Stimulated activated naive CD4-positive, alpha-beta T cell (primary cell): ENCODE measurements at regions not wholly inside any gene's neighbourhood (a gene's known extent, or its start where the extent isn't known, plus 50 kb on each side); places are given as distances from the start of the nearest gene placed in this dataset.
A peak's percentile ranks its signal among the peaks of the same experiment; 100 is the strongest.

Source experiments
- DNase-seq, 6 experiments: peaks; one replicate each; lab custom pipeline; 2025; lab: John Stamatoyannopoulos, UW

- no peak for DNase-seq
Observed at GRCh38 chr2:136452528-136452927, 312.8 kb upstream of the THSD7B start.

GRCh38 chr2:136448986-136449780 lies 316.2 kb upstream of the THSD7B start:
- DNase-seq: no peak

- no peak for DNase-seq
Observed at GRCh38 chr2:136448432-136448831, 316.9 kb upstream of the THSD7B start.

- DNase-seq: no peak
Observed at GRCh38 chr2:136444323-136444722, 321.0 kb upstream of the THSD7B start.

- DNase-seq: no peak
Observed at GRCh38 chr2:136443661-136444060, 321.7 kb upstream of the THSD7B start.

- DNase-seq: no peak
Observed at GRCh38 chr2:136441979-136442714, 323.2 kb upstream of the THSD7B start.

- no peak for DNase-seq
Observed at GRCh38 chr2:136439064-136439676, 321.2 kb upstream of the CXCR4 start.

GRCh38 chr2:136437461-136437860 lies 319.5 kb upstream of the CXCR4 start:
- DNase-seq: no peak

GRCh38 chr2:136436936-136437335 lies 319.0 kb upstream of the CXCR4 start:
- no peak for DNase-seq

- no peak for DNase-seq
Observed at GRCh38 chr2:136434251-136434715, 316.3 kb upstream of the CXCR4 start.

- DNase-seq: no peak
Observed at GRCh38 chr2:136433261-136433660, 315.3 kb upstream of the CXCR4 start.

GRCh38 chr2:136424112-136424511 lies 306.2 kb upstream of the CXCR4 start:
- peak in 4 of 6 experiments; percentile 2 to 40 (median 17) for DNase-seq

GRCh38 chr2:136423516-136423996 lies 305.6 kb upstream of the CXCR4 start:
- DNase-seq: peak; percentile 49 to 78 (median 66)

GRCh38 chr2:136422512-136422911 lies 304.6 kb upstream of the CXCR4 start:
- DNase-seq: no peak

GRCh38 chr2:136420346-136420745 lies 302.4 kb upstream of the CXCR4 start:
- no peak for DNase-seq

GRCh38 chr2:136411946-136412345 lies 294.0 kb upstream of the CXCR4 start:
- DNase-seq: no peak

GRCh38 chr2:136410673-136411072 lies 292.7 kb upstream of the CXCR4 start:
- DNase-seq: no peak

- DNase-seq: no peak
Observed at GRCh38 chr2:136408795-136409194, 290.8 kb upstream of the CXCR4 start.

GRCh38 chr2:136407952-136408318 lies 290.0 kb upstream of the CXCR4 start:
- DNase-seq: no peak

GRCh38 chr2:136407117-136407951 lies 289.4 kb upstream of the CXCR4 start:
- DNase-seq: no peak

- no peak for DNase-seq
Observed at GRCh38 chr2:136404925-136405324, 287.0 kb upstream of the CXCR4 start.

GRCh38 chr2:136404176-136404575 lies 286.2 kb upstream of the CXCR4 start:
- no peak for DNase-seq
